ENCODE measurements at regions not wholly inside any gene's neighbourhood (a gene's known extent, or its start where the extent isn't known, plus 50 kb on each side); places are given as distances from the start of the nearest gene placed in this dataset.
"Not testable (repeated sequence)": the region's sequence is repeated elsewhere in the genome, so short reads cannot be mapped to it uniquely, and the experiment has no call there.

DNA sequence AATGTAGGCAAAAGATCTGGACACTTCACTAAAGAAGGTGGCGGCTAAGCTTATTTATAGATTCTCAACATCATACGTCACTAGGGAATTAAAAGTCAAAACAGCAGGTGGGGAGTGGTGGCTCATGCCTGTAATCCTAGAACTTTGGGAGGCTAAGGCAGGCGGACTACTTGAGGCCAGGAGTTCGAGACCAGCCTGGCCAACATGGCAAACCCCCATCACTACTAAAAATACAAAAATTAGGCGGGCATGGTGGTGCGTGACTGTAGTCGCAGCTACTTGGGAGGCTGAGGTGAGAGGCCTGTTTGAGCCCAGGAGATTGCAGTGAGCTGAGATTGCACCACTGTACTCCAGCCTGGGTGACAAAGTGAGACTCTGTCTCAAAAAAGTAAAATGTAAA lies 74.6 kb downstream of the GPX5 start:
- Histone ChIP-seq H3K4me1 (ENCODE audit: control insufficient read depth in 1 of 2, insufficient read depth in 2 of 2, low read length in 2 of 2) (no peaks in the 10 kb centered on the region), H3K27me3 (ENCODE audit: low read depth, low read length) (no peaks in the 10 kb centered on the region), H3K4me3 (ENCODE audit: low read depth in 1 of 2, low read length in 2 of 2) (no peak overlapping the region), H3K27ac (ENCODE audit: low read length) (no peak overlapping the region), H3K9me3 (ENCODE audit: control insufficient read depth in 1 of 2, low read length in 2 of 2) (peaks cover 0 to 6% of the 10 kb centered on the region in 2 donors), H3K36me3 (ENCODE audit: control insufficient read depth in 1 of 2, insufficient read depth in 2 of 2, low read length in 2 of 2) (no peaks in the 10 kb centered on the region)

DNA sequence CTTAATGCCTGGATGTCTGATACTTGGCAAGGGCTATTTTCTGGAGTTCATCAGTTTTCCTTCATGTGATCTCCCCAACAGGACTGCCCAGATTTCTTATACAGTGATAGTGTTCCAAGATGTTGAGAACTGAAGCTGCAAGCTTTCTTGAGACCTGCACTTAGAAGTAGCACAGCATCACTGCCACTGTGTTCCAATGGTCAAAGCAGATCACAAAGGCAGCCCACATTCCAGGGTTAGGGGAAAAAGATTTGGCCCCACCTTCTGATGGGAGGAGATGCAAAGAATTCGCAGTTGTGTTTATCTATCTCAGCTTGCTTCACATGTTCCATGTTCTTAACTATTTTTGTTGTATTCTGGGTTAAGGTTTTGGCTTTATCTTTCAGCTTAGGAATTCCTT lies 78.2 kb downstream of the GPX5 start:
- Histone ChIP-seq H3K4me3 (ENCODE audit: low read depth in 1 of 2, low read length in 2 of 2) (no peak overlapping the region), H3K27me3 (ENCODE audit: low read depth, low read length) (peaks cover 19% of the 10 kb centered on the region), H3K36me3 (ENCODE audit: control insufficient read depth in 1 of 2, insufficient read depth in 2 of 2, low read length in 2 of 2) (no peaks in the 10 kb centered on the region), H3K4me1 (ENCODE audit: control insufficient read depth in 1 of 2, insufficient read depth in 2 of 2, low read length in 2 of 2) (no peaks in the 10 kb centered on the region), H3K27ac (ENCODE audit: low read length) (no peak overlapping the region), H3K9me3 (ENCODE audit: control insufficient read depth in 1 of 2, low read length in 2 of 2) (peaks cover 0 to 6% of the 10 kb centered on the region in 2 donors)

DNA sequence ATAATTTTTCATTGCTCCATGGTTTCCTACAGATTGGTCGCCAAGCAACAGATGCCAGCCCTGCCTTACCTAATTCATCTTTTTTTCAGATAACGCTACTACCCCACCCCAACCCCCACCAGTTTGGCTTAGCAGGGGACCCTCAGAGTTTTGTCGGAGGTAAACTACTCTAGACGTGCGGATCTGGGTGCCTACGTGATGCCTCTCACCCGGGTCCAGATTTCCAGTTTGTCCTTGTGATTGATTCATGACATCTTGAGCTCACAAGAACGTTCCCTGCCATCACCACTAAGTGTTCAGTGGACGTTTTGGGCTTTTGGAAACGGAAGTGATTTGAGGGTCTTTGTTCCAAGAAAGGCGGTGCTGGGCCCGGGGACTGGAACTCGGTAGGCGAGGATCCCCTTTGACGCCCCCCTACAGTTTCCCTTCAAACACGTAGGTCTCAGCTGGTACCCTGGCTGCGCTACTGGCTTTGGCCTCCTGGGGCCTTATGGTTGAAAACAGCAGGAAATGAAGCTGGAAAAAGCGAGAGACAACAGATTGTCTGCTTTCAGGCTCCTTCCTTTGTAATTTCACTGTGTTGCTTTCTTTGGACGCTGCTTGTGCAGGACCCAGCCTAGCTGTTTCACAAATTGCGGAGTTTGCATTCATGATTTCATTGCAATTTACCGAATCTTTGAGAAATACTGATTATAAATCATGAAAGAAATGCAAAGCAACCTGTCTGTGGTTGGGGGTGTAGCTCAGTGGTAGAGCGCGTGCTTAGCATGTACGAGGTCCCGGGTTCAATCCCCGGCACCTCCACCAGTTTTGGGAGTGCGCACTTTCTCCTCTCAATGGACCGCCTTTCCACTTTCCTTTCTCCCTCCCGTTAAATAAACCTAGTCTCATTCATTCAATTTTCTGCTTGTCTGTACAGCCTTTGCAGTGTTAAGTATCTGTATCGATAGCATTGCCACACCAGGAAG lies 81.0 kb downstream of the GPX5 start:
- Histone ChIP-seq H3K4me3 (ENCODE audit: low read depth in 1 of 2, low read length in 2 of 2) (peak overlapping the region; percentile 15 to 16), H3K27ac (ENCODE audit: low read length) (no peak overlapping the region), H3K9me3 (ENCODE audit: control insufficient read depth in 1 of 2, low read length in 2 of 2) (no peaks in the 10 kb centered on the region), H3K36me3 (ENCODE audit: control insufficient read depth in 1 of 2, insufficient read depth in 2 of 2, low read length in 2 of 2) (no peaks in the 10 kb centered on the region), H3K4me1 (ENCODE audit: control insufficient read depth in 1 of 2, insufficient read depth in 2 of 2, low read length in 2 of 2) (no peaks in the 10 kb centered on the region), H3K27me3 (ENCODE audit: low read depth, low read length) (peaks cover 19% of the 10 kb centered on the region)

DNA sequence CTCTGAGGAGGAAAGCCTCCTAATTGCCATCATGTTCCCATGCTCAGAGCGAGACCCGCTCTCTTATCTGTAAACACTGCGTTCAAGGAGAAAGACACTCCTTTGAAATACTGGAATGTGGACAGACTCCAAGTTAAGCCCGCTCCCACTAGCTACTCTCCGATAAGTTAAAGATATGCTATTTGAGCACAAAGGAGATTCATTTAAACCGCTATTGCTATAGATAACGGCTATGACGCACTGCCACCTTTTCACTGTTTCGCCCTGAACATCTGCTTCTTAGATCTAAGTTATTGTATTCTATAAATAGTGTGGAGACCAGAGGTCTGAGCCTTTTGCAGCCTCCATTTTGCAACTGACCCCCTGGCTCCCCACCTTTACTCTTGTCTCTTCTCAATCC lies 82.3 kb downstream of the GPX5 start:
- no peak overlapping the region for H3K4me3 ChIP-seq (ENCODE audit: low read depth in 1 of 2, low read length in 2 of 2)
- no peaks in the 10 kb centered on the region for H3K36me3 ChIP-seq (ENCODE audit: control insufficient read depth in 1 of 2, insufficient read depth in 2 of 2, low read length in 2 of 2)
- no peak overlapping the region for H3K27ac ChIP-seq (ENCODE audit: low read length)
- H3K27me3 ChIP-seq (ENCODE audit: low read depth, low read length): peaks cover 19% of the 10 kb centered on the region
- H3K4me1 ChIP-seq (ENCODE audit: control insufficient read depth in 1 of 2, insufficient read depth in 2 of 2, low read length in 2 of 2): no peaks in the 10 kb centered on the region
- H3K9me3 ChIP-seq (ENCODE audit: control insufficient read depth in 1 of 2, low read length in 2 of 2): no peaks in the 10 kb centered on the region

DNA sequence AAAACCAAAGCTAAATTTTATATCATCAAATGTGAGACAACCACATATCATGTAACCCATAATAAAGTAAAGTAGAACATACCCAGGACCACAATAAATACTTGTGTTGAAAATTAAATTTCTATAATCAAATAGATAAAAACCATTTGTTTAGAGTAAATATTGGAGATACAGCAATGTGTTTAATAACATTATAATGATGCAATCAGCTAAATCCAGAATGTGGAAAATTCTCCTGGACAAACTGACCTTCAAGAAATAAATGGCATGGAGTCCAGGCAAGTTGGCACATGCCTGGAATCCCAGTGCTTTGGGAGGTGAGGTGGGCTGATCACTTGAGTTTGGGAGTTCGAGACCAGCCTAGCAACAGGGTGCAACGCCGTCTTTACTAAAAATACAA lies 84.0 kb downstream of the GPX5 start:
- no peak overlapping the region for H3K27ac ChIP-seq (ENCODE audit: low read length)
- no peak overlapping the region for H3K4me3 ChIP-seq (ENCODE audit: low read depth in 1 of 2, low read length in 2 of 2)
- H3K9me3 ChIP-seq (ENCODE audit: control insufficient read depth in 1 of 2, low read length in 2 of 2): no peaks in the 10 kb centered on the region
- H3K36me3 ChIP-seq (ENCODE audit: control insufficient read depth in 1 of 2, insufficient read depth in 2 of 2, low read length in 2 of 2): no peaks in the 10 kb centered on the region
- H3K4me1 ChIP-seq (ENCODE audit: control insufficient read depth in 1 of 2, insufficient read depth in 2 of 2, low read length in 2 of 2): no peaks in the 10 kb centered on the region
- peaks cover 19% of the 10 kb centered on the region for H3K27me3 ChIP-seq (ENCODE audit: low read depth, low read length)

DNA sequence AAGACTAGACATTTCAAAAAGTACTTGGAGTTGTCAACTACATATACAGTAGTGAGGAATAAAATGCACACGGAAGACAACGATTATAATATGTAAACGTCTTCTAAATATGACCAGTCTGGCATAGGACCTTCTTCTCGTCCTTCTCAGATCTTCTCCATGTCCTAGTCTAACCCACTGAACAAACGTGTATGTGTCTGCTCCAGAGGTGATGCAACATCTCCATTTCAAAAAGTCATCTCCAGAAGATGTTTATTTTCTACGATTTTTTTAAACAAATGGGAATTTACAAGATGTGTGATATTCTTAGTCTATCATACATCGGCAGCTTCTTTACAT lies 89.9 kb downstream of the GPX5 start:
- Histone ChIP-seq H3K9me3 (ENCODE audit: control insufficient read depth in 1 of 2, low read length in 2 of 2) (peaks cover 3 to 5% of the 10 kb centered on the region in 2 donors), H3K27ac (ENCODE audit: low read length) (no peak overlapping the region), H3K27me3 (ENCODE audit: low read depth, low read length) (no peaks in the 10 kb centered on the region), H3K4me3 (ENCODE audit: low read depth in 1 of 2, low read length in 2 of 2) (no peak overlapping the region), H3K36me3 (ENCODE audit: control insufficient read depth in 1 of 2, insufficient read depth in 2 of 2, low read length in 2 of 2) (no peaks in the 10 kb centered on the region), H3K4me1 (ENCODE audit: control insufficient read depth in 1 of 2, insufficient read depth in 2 of 2, low read length in 2 of 2) (no peaks in the 10 kb centered on the region)

DNA sequence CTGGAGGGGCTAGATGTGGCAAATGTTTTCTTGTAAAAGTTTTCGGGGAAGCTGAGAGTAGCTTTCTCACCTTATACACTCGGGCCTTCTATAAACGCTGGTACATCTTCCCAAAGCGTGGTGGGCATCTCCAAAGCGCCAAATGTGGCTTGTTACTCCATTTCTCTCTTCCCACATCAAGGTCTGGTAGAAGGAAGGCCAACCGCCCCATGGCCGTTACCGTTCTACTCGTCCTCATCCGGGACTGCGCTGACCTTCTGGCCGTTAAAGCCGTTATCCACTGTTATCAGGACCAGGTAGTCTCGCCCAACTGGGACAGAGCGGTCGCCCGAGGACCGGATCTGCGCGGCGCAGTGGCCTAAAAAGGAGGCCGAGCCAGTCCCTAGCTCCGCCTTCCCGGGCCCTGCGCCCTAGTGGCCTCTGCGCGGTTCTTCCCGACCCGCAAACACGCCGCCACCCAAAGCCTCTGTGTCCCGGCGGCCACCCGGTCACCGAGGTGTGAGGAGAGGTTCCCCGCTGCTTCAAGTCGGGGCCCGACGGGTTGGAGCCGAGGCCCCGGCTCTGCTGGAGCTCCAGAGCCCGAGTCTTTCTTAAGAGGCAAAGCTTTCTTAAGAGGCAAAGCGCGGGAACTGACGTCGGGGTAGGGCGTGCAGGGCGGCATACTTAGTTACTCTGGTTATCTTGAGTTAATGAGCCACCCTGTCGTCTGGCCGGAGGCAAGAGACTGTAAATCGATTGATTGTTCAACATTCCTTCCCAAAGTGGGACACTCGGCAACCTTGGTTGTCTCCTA lies 90.5 kb downstream of the GPX5 start:
- no peaks in the 10 kb centered on the region for H3K27me3 ChIP-seq (ENCODE audit: low read depth, low read length)
- no peaks in the 10 kb centered on the region for H3K4me1 ChIP-seq (ENCODE audit: control insufficient read depth in 1 of 2, insufficient read depth in 2 of 2, low read length in 2 of 2)
- H3K9me3 ChIP-seq (ENCODE audit: control insufficient read depth in 1 of 2, low read length in 2 of 2): peaks cover 3 to 5% of the 10 kb centered on the region in 2 donors
- H3K27ac ChIP-seq (ENCODE audit: low read length): no peak overlapping the region
- no peaks in the 10 kb centered on the region for H3K36me3 ChIP-seq (ENCODE audit: control insufficient read depth in 1 of 2, insufficient read depth in 2 of 2, low read length in 2 of 2)
- no peak overlapping the region for H3K4me3 ChIP-seq (ENCODE audit: low read depth in 1 of 2, low read length in 2 of 2)

DNA sequence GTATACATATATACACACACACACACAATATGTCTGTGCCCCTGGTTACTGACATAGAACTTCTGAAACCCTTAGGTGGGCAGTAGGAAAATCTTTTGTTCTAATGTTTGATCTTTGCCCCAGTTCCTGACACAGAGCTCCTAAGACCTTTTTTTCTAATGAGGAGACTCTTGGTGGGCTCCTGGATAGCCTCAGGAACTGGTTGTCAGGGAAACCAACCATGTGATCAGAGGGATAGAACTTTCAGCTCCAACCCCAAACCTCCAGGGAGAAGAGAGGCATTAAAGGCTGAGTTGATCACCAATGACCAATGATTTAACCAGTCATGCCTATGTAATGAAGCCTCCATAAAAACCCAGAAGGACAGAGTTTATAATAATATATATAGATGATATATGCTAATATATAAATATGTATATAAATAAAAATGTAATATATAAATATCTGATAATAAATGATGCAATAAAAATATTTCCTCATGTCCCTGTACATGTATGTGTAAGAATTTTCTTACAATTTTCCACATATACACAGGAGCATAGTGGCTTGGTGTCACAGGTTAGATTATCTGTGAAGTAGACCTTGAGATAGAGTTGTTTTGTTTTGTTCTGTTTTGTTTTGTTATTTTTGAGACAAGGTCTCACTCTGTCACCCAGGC lies 93.3 kb downstream of the GPX5 start:
- Histone ChIP-seq H3K9me3 (ENCODE audit: control insufficient read depth in 1 of 2, low read length in 2 of 2) (peaks cover 3 to 5% of the 10 kb centered on the region in 2 donors), H3K27ac (ENCODE audit: low read length) (no peak overlapping the region), H3K27me3 (ENCODE audit: low read depth, low read length) (no peaks in the 10 kb centered on the region), H3K4me1 (ENCODE audit: control insufficient read depth in 1 of 2, insufficient read depth in 2 of 2, low read length in 2 of 2) (no peaks in the 10 kb centered on the region), H3K4me3 (ENCODE audit: low read depth in 1 of 2, low read length in 2 of 2) (no peak overlapping the region), H3K36me3 (ENCODE audit: control insufficient read depth in 1 of 2, insufficient read depth in 2 of 2, low read length in 2 of 2) (no peaks in the 10 kb centered on the region)

DNA sequence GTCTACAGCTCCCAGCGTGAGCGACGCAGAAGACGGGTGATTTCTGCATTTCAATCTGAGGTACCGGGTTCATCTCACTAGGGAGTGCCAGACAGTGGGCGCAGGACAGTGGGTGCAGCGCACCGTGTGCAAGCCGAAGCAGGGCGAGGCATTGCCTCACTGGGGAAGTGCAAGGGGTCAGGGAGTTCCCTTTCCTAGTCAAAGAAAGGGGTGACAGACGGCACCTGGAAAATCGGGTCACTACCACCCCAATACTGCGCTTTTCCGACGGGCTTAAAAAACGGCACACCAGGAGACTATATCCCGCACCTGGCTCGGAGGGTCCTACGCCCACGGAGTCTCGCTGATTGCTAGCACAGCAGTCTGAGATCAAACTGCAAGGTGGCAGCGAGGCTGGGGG lies 95.6 kb downstream of the GPX5 start:
- not testable (repeated sequence) for H3K4me3 ChIP-seq (ENCODE audit: low read depth in 1 of 2, low read length in 2 of 2); H3K27me3 ChIP-seq (ENCODE audit: low read depth, low read length); H3K27ac ChIP-seq (ENCODE audit: low read length); H3K36me3 ChIP-seq (ENCODE audit: control insufficient read depth in 1 of 2, insufficient read depth in 2 of 2, low read length in 2 of 2); H3K4me1 ChIP-seq (ENCODE audit: control insufficient read depth in 1 of 2, insufficient read depth in 2 of 2, low read length in 2 of 2); H3K9me3 ChIP-seq (ENCODE audit: control insufficient read depth in 1 of 2, low read length in 2 of 2)

DNA sequence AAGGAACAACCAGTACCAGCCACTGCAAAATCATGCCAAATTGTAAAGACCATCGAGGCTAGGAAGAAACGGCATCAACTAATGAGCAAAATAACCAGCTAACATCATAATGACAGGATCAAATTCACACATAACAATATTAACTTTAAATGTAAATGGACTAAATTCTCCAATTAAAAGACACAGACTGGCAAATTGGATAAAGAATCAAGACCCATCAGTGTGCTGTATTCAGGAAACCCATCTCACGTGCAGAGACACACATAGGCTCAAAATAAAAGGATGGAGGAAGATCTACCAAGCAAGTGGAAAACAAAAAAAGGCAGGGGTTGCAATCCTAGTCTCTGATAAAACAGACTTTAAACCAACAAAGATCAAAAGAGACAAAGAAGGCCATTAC lies 97.6 kb downstream of the GPX5 start:
- H3K27me3 ChIP-seq (ENCODE audit: low read depth, low read length); H3K4me3 ChIP-seq (ENCODE audit: low read depth in 1 of 2, low read length in 2 of 2); H3K27ac ChIP-seq (ENCODE audit: low read length); H3K9me3 ChIP-seq (ENCODE audit: control insufficient read depth in 1 of 2, low read length in 2 of 2); H3K36me3 ChIP-seq (ENCODE audit: control insufficient read depth in 1 of 2, insufficient read depth in 2 of 2, low read length in 2 of 2); H3K4me1 ChIP-seq (ENCODE audit: control insufficient read depth in 1 of 2, insufficient read depth in 2 of 2, low read length in 2 of 2): not testable (repeated sequence)

DNA sequence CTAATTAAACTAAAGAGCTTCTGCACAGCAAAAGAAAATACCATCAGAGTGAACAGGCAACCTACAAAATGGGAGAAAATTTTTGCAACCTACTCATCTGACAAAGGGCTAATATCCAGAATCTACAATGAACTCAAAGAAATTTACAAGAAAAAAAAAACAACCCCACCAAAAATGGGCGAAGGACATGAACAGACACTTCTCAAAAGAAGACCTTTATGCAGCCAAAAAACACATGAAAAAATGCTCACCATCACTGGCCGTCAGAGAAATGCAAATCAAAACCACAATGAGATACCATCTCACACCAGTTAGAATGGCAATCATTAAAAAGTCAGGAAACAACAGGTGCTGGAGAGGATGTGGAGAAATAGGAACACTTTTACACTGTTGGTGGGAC lies 100.7 kb downstream of the GPX5 start:
- not testable (repeated sequence) for H3K27ac ChIP-seq (ENCODE audit: low read length); H3K36me3 ChIP-seq (ENCODE audit: control insufficient read depth in 1 of 2, insufficient read depth in 2 of 2, low read length in 2 of 2); H3K4me3 ChIP-seq (ENCODE audit: low read depth in 1 of 2, low read length in 2 of 2); H3K27me3 ChIP-seq (ENCODE audit: low read depth, low read length); H3K9me3 ChIP-seq (ENCODE audit: control insufficient read depth in 1 of 2, low read length in 2 of 2); H3K4me1 ChIP-seq (ENCODE audit: control insufficient read depth in 1 of 2, insufficient read depth in 2 of 2, low read length in 2 of 2)
